ENCODE measurements at regions not wholly inside any gene's neighbourhood (a gene's known extent, or its start where the extent isn't known, plus 50 kb on each side); places are given as distances from the start of the nearest gene placed in this dataset.

DNA sequence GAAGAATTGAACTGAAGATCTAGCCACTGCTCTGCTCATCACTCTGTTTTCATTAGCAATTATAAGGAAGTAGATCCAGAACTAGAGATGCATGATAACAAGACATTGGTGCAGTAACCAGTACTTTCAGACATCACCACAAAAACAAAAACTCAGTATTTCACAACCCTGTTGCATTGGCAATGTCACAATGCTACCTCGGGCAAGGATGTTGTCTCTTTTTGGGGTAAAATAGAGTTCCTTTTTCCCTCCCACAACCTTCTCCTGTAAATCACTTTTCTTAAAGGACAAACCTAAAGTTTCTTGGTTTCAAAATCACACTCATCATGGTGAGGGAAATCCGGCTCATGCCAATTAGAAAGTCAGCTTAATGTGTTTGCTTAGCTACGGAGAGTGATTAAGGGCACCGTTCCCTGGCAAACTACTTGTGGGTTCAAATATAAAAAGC is 420.1 kb upstream of the MEF2C start:
- H3K36me3 ChIP-seq (ENCODE audit: low read depth, low read length), result no peaks in the 10 kb centered on the region
- ChIA-PET CTCF (no interaction called here), POLR2A (ENCODE audit: unreplicated experiment) (no interaction called here)
- no peak overlapping the region for H2AFZ ChIP-seq (ENCODE audit: low read length)
- no peaks in the 10 kb centered on the region for H3F3A ChIP-seq (ENCODE audit: low read length, unreplicated experiment)
- peaks cover 27% of the 10 kb centered on the region for H3K4me1 ChIP-seq (ENCODE audit: insufficient read depth, low read length)
- ATAC-seq (no peak), DNase-seq (no peak)
- H3K9me3 ChIP-seq (ENCODE audit: low read length), result no peaks in the 10 kb centered on the region
- no TSS peak for BruUV-seq (replicated peaks)
- H3K27me3 ChIP-seq (ENCODE audit: low read length), result no peaks in the 10 kb centered on the region
- H3K4me3 ChIP-seq (ENCODE audit: low read length), result no peak overlapping the region
- intact Hi-C loops (cut with micrococcal nuclease), result no loop called here
- no peaks in the 10 kb centered on the region for H4K20me1 ChIP-seq (ENCODE audit: low read length)
- no peak overlapping the region for H3K27ac ChIP-seq (ENCODE audit: low read length)
- H3K4me2 ChIP-seq (ENCODE audit: low read length), result no peak overlapping the region
- no peaks in the 10 kb centered on the region for H3K9me2 ChIP-seq (replicated peaks; ENCODE audit: low read length)
- no peak overlapping the region for H3K9ac ChIP-seq (ENCODE audit: low read length)
- H3K79me2 ChIP-seq (ENCODE audit: low read length), result no peaks in the 10 kb centered on the region
- TF ChIP-seq, protein P1, sequence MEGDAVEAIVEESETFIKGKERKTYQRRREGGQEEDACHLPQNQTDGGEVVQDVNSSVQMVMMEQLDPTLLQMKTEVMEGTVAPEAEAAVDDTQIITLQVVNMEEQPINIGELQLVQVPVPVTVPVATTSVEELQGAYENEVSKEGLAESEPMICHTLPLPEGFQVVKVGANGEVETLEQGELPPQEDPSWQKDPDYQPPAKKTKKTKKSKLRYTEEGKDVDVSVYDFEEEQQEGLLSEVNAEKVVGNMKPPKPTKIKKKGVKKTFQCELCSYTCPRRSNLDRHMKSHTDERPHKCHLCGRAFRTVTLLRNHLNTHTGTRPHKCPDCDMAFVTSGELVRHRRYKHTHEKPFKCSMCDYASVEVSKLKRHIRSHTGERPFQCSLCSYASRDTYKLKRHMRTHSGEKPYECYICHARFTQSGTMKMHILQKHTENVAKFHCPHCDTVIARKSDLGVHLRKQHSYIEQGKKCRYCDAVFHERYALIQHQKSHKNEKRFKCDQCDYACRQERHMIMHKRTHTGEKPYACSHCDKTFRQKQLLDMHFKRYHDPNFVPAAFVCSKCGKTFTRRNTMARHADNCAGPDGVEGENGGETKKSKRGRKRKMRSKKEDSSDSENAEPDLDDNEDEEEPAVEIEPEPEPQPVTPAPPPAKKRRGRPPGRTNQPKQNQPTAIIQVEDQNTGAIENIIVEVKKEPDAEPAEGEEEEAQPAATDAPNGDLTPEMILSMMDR (conservative IDR thresholded peaks at IDR 0.05; ENCODE audit: low read depth, low read length), result no peak
- TF ChIP-seq EZH2phosphoT487 (IDR thresholded peaks at IDR 0.05; ENCODE audit: borderline replicate concordance, low read length) (no peak), EZH2 (IDR thresholded peaks at IDR 0.05; ENCODE audit: low read length, unreplicated experiment) (no peak)

- BruUV-seq (replicated peaks), result no TSS peak
- POLR2A ChIA-PET (ENCODE audit: unreplicated experiment), result no interaction called here
- TF ChIP-seq EZH2 (IDR thresholded peaks at IDR 0.05; ENCODE audit: low read length, unreplicated experiment) (no peak), EZH2phosphoT487 (IDR thresholded peaks at IDR 0.05; ENCODE audit: borderline replicate concordance, low read length) (no peak)
- TF ChIP-seq, protein P1 (conservative IDR thresholded peaks at IDR 0.05; ENCODE audit: low read depth, low read length), result no peak
- H3K9ac ChIP-seq (ENCODE audit: low read length), result no peak overlapping the region
- no peak overlapping the region for H3K4me3 ChIP-seq (ENCODE audit: low read length)
- H3K9me2 ChIP-seq (replicated peaks; ENCODE audit: low read length), result no peaks in the 10 kb centered on the region
- H3K9me3 ChIP-seq (ENCODE audit: low read length), result no peaks in the 10 kb centered on the region
- no peak overlapping the region for H2AFZ ChIP-seq (ENCODE audit: low read length)
- H3K79me2 ChIP-seq (ENCODE audit: low read length), result no peaks in the 10 kb centered on the region
- no peaks in the 10 kb centered on the region for H4K20me1 ChIP-seq (ENCODE audit: low read length)
- H3K27me3 ChIP-seq (ENCODE audit: low read length), result no peaks in the 10 kb centered on the region
- ATAC-seq, result no peak
- CTCF ChIA-PET, result no interaction called here
- no peak overlapping the region for H3K27ac ChIP-seq (ENCODE audit: low read length)
- no peaks in the 10 kb centered on the region for H3K36me3 ChIP-seq (ENCODE audit: low read depth, low read length)
- intact Hi-C loops (cut with micrococcal nuclease), result no loop called here
- H3K4me1 ChIP-seq (ENCODE audit: insufficient read depth, low read length), result peaks cover 27% of the 10 kb centered on the region
- no peak overlapping the region for H3K4me2 ChIP-seq (ENCODE audit: low read length)
- DNase-seq, result no peak
- no peaks in the 10 kb centered on the region for H3F3A ChIP-seq (ENCODE audit: low read length, unreplicated experiment)
Measured at GRCh38 chr5:89302102-89302891, 419.3 kb upstream of the MEF2C start.

GRCh38 chr5:89301321-89302025 is 418.5 kb upstream of the MEF2C start:
- intact Hi-C loops (cut with micrococcal nuclease), result no loop called here
- Histone ChIP-seq H3K9me2 (replicated peaks; ENCODE audit: low read length) (no peaks in the 10 kb centered on the region), H3K4me1 (ENCODE audit: insufficient read depth, low read length) (peaks cover 27% of the 10 kb centered on the region), H3K9ac (ENCODE audit: low read length) (no peak overlapping the region), H3K27ac (ENCODE audit: low read length) (no peak overlapping the region), H2AFZ (ENCODE audit: low read length) (no peak overlapping the region), H3F3A (ENCODE audit: low read length, unreplicated experiment) (no peaks in the 10 kb centered on the region), H4K20me1 (ENCODE audit: low read length) (no peaks in the 10 kb centered on the region), H3K9me3 (ENCODE audit: low read length) (no peaks in the 10 kb centered on the region), H3K4me2 (ENCODE audit: low read length) (no peak overlapping the region), H3K36me3 (ENCODE audit: low read depth, low read length) (no peaks in the 10 kb centered on the region), H3K79me2 (ENCODE audit: low read length) (no peaks in the 10 kb centered on the region), H3K27me3 (ENCODE audit: low read length) (no peaks in the 10 kb centered on the region), H3K4me3 (ENCODE audit: low read length) (no peak overlapping the region)
- DNase-seq (no peak), ATAC-seq (no peak)
- ChIA-PET POLR2A (ENCODE audit: unreplicated experiment) (no interaction called here), CTCF (interaction anchor here (0.9 kb wide), 1 partner anchor 428 kb away, joined by 6 read pairs; no protein-coding TSS in a partner anchor)
- TF ChIP-seq, protein P1 (conservative IDR thresholded peaks at IDR 0.05; ENCODE audit: low read depth, low read length), result no peak
- TF ChIP-seq EZH2phosphoT487 (IDR thresholded peaks at IDR 0.05; ENCODE audit: borderline replicate concordance, low read length) (no peak), EZH2 (IDR thresholded peaks at IDR 0.05; ENCODE audit: low read length, unreplicated experiment) (no peak)
- no TSS peak for BruUV-seq (replicated peaks)

Data from PC-3 (cell line).